HCT116 (cell line): ENCODE measurements at regions not wholly inside any gene's neighbourhood (a gene's known extent, or its start where the extent isn't known, plus 50 kb on each side); places are given as distances from the start of the nearest gene placed in this dataset.

Experiments used
- ATAC-seq: fragments of 200-7000 bp; cut with Tn5 transposase; 2 replicates; pipeline ENCODE4 v1.9.1; 2020; ENCODE audit warnings: mild to moderate bottlenecking, moderate library complexity
- BruUV-seq: library from RNA; stranded (reverse); fragments of 400-500 nt; replicated peaks from 2 replicates; lab custom pipeline; 2021; lab: Mats Ljungman, UMichigan
- CTCF ChIA-PET: fragments of 300-600 bp; sonication (Branson Sonifier 250); formaldehyde crosslinking; loops from one replicate; lab custom pipeline; 2021; ENCODE audit warnings: antibody characterized with exemption; lab: Charles Lee
- POLR2A ChIA-PET: fragments of 300-600, 350-600 bp; sonication (Branson Sonifier 250); formaldehyde crosslinking; loops from one replicate; lab custom pipeline; 2021; ENCODE audit warnings: antibody characterized with exemption; lab: Charles Lee
- RAD21 ChIA-PET, 2 experiments: fragments of 300-600 bp; sonication (Branson Sonifier 250); formaldehyde crosslinking; loops; one replicate each; lab custom pipeline; 2023; ENCODE audit warnings: low total read pairs in 2 of 2; ENCODE audit not compliant: uncharacterized antibody in 2 of 2, unreplicated experiment in 2 of 2, low non-redundant PET in 1 of 2; lab: Charles Lee
- DNase-seq: peaks from one replicate; pipeline ENCODE4 v3.0.0-alpha.2; 2010; ENCODE audit warnings: low read depth, low spot score
- H2AFZ ChIP-seq: fragments of 200-600 bp; shearing (Covaris generic), sonication (generic); 2 replicates; pipeline ENCODE4 v1.6.1; 2017; ENCODE audit warnings: low read depth, mixed run types, mixed read lengths, antibody characterized with exemption, low read length; ENCODE audit not compliant: poor library complexity, severe bottlenecking
- H3K27ac ChIP-seq: 2 replicates; pipeline ENCODE4 v1.5.1; 2012; ENCODE audit warnings: low read depth, low read length
- H3K27me3 ChIP-seq: fragments of 200-600 bp; sonication (generic); 2 replicates; pipeline ENCODE4 v1.6.1; 2016; ENCODE audit warnings: mixed run types, low read length, mixed read lengths; ENCODE audit not compliant: insufficient read depth
- H3K36me3 ChIP-seq, 2 experiments: fragments of 200-500 bp in 1 of 2; fragments of 200-600 bp in 1 of 2; sonication (Bioruptor generic) in 1 of 2; sonication (generic) in 1 of 2; 2 replicates each; pipeline versions ENCODE4 v1.5.1 to v1.6.1; 2014 to 2016; ENCODE audit warnings: low read length in 2 of 2, inconsistent platforms in 1 of 2, mixed read lengths in 1 of 2, mixed run types in 1 of 2; ENCODE audit not compliant: insufficient read depth in 2 of 2, control insufficient read depth in 1 of 2
- H3K4me1 ChIP-seq, 2 experiments: fragments of 200-600 bp in 1 of 2; sonication (generic) in 1 of 2; 2 replicates each; pipeline versions ENCODE4 v1.5.1 to v1.6.1; 2012 to 2017; ENCODE audit warnings: low read length in 2 of 2, inconsistent platforms in 1 of 2, mild to moderate bottlenecking in 1 of 2, mixed read lengths in 1 of 2, mixed run types in 1 of 2, moderate library complexity in 1 of 2; ENCODE audit not compliant: insufficient read depth in 2 of 2, control insufficient read depth in 1 of 2
- H3K4me2 ChIP-seq: fragments of 200-600 bp; sonication (generic); 2 replicates; pipeline ENCODE4 v1.6.1; 2017; ENCODE audit warnings: mixed run types, low read length, mixed read lengths
- H3K4me3 ChIP-seq, 2 experiments: fragments of 200-600 bp in 1 of 2; sonication (generic) in 1 of 2; replicated peaks in 1 of 2; 2 replicates each; pipeline ENCODE4 v1.5.1; 2011 to 2016; ENCODE audit warnings: low read length in 2 of 2, control low read depth in 1 of 2, low read depth in 1 of 2, mild to moderate bottlenecking in 1 of 2, mixed read lengths in 1 of 2, mixed run types in 1 of 2
- H3K79me2 ChIP-seq: fragments of 200-600 bp; sonication (generic); 2 replicates; pipeline ENCODE4 v1.6.1; 2017; ENCODE audit warnings: mild to moderate bottlenecking, mixed run types, low read length, moderate library complexity, mixed read lengths; ENCODE audit not compliant: insufficient read depth
- H3K9ac ChIP-seq: fragments of 200-600 bp; sonication (generic); 2 replicates; pipeline ENCODE4 v1.6.1; 2016; ENCODE audit warnings: low read length, mixed read lengths
- H3K9me2 ChIP-seq: fragments of 200-600 bp; sonication (generic), shearing (Covaris generic); 2 replicates; pipeline ENCODE4 v1.6.1; 2017; ENCODE audit warnings: mixed run types, mild to moderate bottlenecking, moderate library complexity; ENCODE audit not compliant: insufficient read depth
- H3K9me3 ChIP-seq, 2 experiments: fragments of 200-500 bp in 1 of 2; fragments of 200-600 bp in 1 of 2; sonication (Bioruptor generic) in 1 of 2; sonication (generic) in 1 of 2; 2 replicates each; pipeline ENCODE4 v1.6.1; 2014 to 2017; ENCODE audit warnings: low read length in 2 of 2, mixed read lengths in 2 of 2, inconsistent platforms in 1 of 2, low read depth in 1 of 2, mild to moderate bottlenecking in 1 of 2, mixed run types in 1 of 2, moderate library complexity in 1 of 2; ENCODE audit not compliant: control insufficient read depth in 1 of 2, insufficient read depth in 1 of 2
- H4K20me1 ChIP-seq: fragments of 200-600 bp; sonication (generic), shearing (Covaris generic); 2 replicates; pipeline ENCODE4 v1.6.1; 2017; ENCODE audit warnings: mixed run types, mild to moderate bottlenecking, moderate library complexity; ENCODE audit not compliant: insufficient read depth
- CBX3 ChIP-seq: IDR thresholded peaks from 2 replicates; pipeline ENCODE4 v1.6.1; 2012; ENCODE audit warnings: low read depth
- CEBPB ChIP-seq: IDR thresholded peaks from 2 replicates; pipeline ENCODE4 v1.6.1; 2012; ENCODE audit warnings: low read depth
- EGR1 ChIP-seq: IDR thresholded peaks from 2 replicates; pipeline ENCODE4 v1.6.1; 2012; ENCODE audit warnings: low read depth
- ELF1 ChIP-seq: IDR thresholded peaks from 2 replicates; pipeline ENCODE4 v1.6.1; 2012; ENCODE audit warnings: low read depth, borderline replicate concordance
- EZH2phosphoT487 ChIP-seq: fragments of 200-600 bp; IDR thresholded peaks from 2 replicates; pipeline ENCODE4 v1.6.1; 2018; ENCODE audit warnings: antibody characterized with exemption, borderline replicate concordance
- FOSL1 ChIP-seq: IDR thresholded peaks from 2 replicates; pipeline ENCODE4 v1.6.1; 2012; ENCODE audit warnings: low read depth
- POLR2AphosphoS5 ChIP-seq: IDR thresholded peaks from 2 replicates; pipeline ENCODE4 v1.6.1; 2011; ENCODE audit warnings: mild to moderate bottlenecking, low read depth, low read length, moderate library complexity
- RAD21 ChIP-seq: IDR thresholded peaks from 2 replicates; pipeline ENCODE4 v1.6.1; 2012; ENCODE audit warnings: low read depth, mild to moderate bottlenecking
- SP1 ChIP-seq: IDR thresholded peaks from 2 replicates; pipeline ENCODE4 v1.6.1; 2012; ENCODE audit warnings: low read depth
- TCF7L2 ChIP-seq: IDR thresholded peaks from 2 replicates; pipeline ENCODE4 v1.7.0; 2011; ENCODE audit warnings: borderline replicate concordance, inconsistent platforms; ENCODE audit not compliant: insufficient read depth, insufficient read length; ENCODE audit errors: extremely low read depth
- YY1 ChIP-seq: IDR thresholded peaks from 2 replicates; pipeline ENCODE4 v1.6.1; 2011; ENCODE audit warnings: low read length, low read depth, moderate library complexity, mild to moderate bottlenecking; ENCODE audit not compliant: insufficient replicate concordance; ENCODE audit errors: extremely low read depth
- ZFX ChIP-seq: fragments of 450-650 bp; IDR thresholded peaks from 2 replicates; pipeline ENCODE4 v1.6.1; 2017
- ZNF274 ChIP-seq: fragments of 200-500 bp; sonication (Bioruptor generic); IDR thresholded peaks from 2 replicates; pipeline ENCODE4 v1.6.1; 2014; ENCODE audit warnings: mild to moderate bottlenecking, low read depth, low read length, inconsistent platforms
- intact Hi-C: fragments of 100-400 bp; cut with micrococcal nuclease; formaldehyde crosslinking; loops from 2 replicates; pipeline ENCODE4 v1.10.0; 2022
- TF ChIP-seq, protein P1 (sequence below): IDR thresholded peaks from 2 replicates; pipeline ENCODE4 v1.6.1; 2012
- TF ChIP-seq, protein P2 (sequence below): IDR thresholded peaks from 2 replicates; pipeline ENCODE4 v1.6.1; 2012
- TF ChIP-seq, protein P3 (sequence below): IDR thresholded peaks from 2 replicates; pipeline ENCODE4 v1.6.1; 2012; ENCODE audit warnings: low read depth

DNA sequence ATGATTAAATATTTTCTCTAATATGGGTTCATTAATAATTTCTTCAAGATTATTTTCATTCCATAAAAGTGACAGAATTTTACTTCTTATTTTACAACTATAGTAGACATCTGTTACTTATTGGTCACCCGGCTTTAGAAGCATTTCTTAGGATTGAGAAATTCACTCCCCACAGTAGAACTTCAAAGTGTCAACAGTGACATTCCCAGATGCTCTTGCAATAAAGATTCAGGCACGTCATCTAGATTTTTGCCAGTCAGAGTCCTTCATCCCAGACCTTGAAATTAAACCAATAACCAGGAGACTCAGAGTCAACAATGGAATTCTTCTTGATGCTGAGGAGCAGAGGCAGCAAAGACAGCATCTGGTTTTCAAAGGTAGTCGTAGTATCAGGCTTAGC lies 190.8 kb downstream of the VGLL3 start:
- Histone ChIP-seq H3K36me3 (no peaks in the 10 kb centered on the region), H3K9me3 (no peaks in the 10 kb centered on the region), H3K9me2 (no peaks in the 10 kb centered on the region), H2AFZ (no peak overlapping the region), H4K20me1 (no peaks in the 10 kb centered on the region), H3K27me3 (no peaks in the 10 kb centered on the region), H3K4me2 (no peak overlapping the region), H3K4me3 (no peak overlapping the region), H3K4me1 (no peaks in the 10 kb centered on the region), H3K9ac (no peak overlapping the region), H3K27ac (no peak overlapping the region), H3K79me2 (no peaks in the 10 kb centered on the region)
- TF ChIP-seq ELF1 (no peak), CBX3 (no peak), ZNF274 (no peak)
- TF ChIP-seq, protein P1, sequence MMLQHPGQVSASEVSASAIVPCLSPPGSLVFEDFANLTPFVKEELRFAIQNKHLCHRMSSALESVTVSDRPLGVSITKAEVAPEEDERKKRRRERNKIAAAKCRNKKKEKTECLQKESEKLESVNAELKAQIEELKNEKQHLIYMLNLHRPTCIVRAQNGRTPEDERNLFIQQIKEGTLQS: no peak
- intact Hi-C loops: no loop called here
- ATAC-seq (no peak), DNase-seq (no peak)
- ChIA-PET POLR2A (no interaction called here), CTCF (no interaction called here), RAD21 (no interaction called here)
- BruUV-seq: no TSS peak

DNA sequence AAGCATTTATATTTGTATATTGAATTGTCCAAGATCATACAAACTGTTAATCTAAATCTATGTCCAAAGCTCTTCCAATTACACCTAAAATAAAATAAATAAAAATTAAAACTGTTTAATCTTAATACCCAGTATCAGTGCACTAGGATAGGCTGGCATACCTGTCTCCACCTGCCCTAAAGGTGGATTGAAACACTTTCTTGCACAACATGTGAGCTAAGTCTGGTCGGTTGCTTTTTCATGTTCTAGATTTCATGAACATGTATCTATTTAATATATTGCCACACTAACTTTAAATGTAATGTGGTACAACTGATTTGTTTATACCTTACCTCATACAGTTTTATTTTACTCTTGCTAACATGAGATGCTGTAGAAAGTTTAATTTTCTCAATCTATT lies 193.0 kb downstream of the VGLL3 start:
- no peak for TF ChIP-seq TCF7L2
- TF ChIP-seq YY1: no peak
- no peak for TF ChIP-seq CEBPB
- TF ChIP-seq RAD21: no peak
- no peak for TF ChIP-seq EZH2phosphoT487
- TF ChIP-seq FOSL1: no peak
- TF ChIP-seq, protein P2, sequence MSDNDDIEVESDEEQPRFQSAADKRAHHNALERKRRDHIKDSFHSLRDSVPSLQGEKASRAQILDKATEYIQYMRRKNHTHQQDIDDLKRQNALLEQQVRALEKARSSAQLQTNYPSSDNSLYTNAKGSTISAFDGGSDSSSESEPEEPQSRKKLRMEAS: no peak
- no peak for TF ChIP-seq POLR2AphosphoS5
- no peak for TF ChIP-seq SP1
- no peak for TF ChIP-seq EGR1
- no peak for TF ChIP-seq ZFX
- TF ChIP-seq, protein P3, sequence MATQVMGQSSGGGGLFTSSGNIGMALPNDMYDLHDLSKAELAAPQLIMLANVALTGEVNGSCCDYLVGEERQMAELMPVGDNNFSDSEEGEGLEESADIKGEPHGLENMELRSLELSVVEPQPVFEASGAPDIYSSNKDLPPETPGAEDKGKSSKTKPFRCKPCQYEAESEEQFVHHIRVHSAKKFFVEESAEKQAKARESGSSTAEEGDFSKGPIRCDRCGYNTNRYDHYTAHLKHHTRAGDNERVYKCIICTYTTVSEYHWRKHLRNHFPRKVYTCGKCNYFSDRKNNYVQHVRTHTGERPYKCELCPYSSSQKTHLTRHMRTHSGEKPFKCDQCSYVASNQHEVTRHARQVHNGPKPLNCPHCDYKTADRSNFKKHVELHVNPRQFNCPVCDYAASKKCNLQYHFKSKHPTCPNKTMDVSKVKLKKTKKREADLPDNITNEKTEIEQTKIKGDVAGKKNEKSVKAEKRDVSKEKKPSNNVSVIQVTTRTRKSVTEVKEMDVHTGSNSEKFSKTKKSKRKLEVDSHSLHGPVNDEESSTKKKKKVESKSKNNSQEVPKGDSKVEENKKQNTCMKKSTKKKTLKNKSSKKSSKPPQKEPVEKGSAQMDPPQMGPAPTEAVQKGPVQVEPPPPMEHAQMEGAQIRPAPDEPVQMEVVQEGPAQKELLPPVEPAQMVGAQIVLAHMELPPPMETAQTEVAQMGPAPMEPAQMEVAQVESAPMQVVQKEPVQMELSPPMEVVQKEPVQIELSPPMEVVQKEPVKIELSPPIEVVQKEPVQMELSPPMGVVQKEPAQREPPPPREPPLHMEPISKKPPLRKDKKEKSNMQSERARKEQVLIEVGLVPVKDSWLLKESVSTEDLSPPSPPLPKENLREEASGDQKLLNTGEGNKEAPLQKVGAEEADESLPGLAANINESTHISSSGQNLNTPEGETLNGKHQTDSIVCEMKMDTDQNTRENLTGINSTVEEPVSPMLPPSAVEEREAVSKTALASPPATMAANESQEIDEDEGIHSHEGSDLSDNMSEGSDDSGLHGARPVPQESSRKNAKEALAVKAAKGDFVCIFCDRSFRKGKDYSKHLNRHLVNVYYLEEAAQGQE: no peak
- ATAC-seq (no peak), DNase-seq (no peak)
- no peak overlapping the region for H2AFZ ChIP-seq
- intact Hi-C loops: no loop called here
- BruUV-seq: no TSS peak
- ChIA-PET POLR2A (no interaction called here), RAD21 (no interaction called here), CTCF (no interaction called here)
- no peaks in the 10 kb centered on the region for H4K20me1 ChIP-seq
- H3K9me3 ChIP-seq: no peaks in the 10 kb centered on the region
- no peaks in the 10 kb centered on the region for H3K9me2 ChIP-seq
- H3K4me2 ChIP-seq: no peak overlapping the region
- peaks cover 0 to 8% of the 10 kb centered on the region in 2 experiments; a peak in 1 of 4 replicates for H3K4me1 ChIP-seq
- no peaks in the 10 kb centered on the region for H3K27me3 ChIP-seq
- no peak overlapping the region for H3K27ac ChIP-seq
- no peaks in the 10 kb centered on the region for H3K79me2 ChIP-seq
- H3K36me3 ChIP-seq: no peaks in the 10 kb centered on the region
- H3K4me3 ChIP-seq: no peak overlapping the region
- H3K9ac ChIP-seq: no peak overlapping the region
